Lower lobe of right lung (tissue), 2 donors: ENCODE measurements at regions not wholly inside any gene's neighbourhood (a gene's known extent, or its start where the extent isn't known, plus 50 kb on each side); places are given as distances from the start of the nearest gene placed in this dataset.
A peak's percentile ranks its signal among the peaks of the same experiment; 100 is the strongest.

Experiments used
- ATAC-seq, 2 donors: fragments of 200-7000 bp; cut with Tn5 transposase; one replicate each; pipeline ENCODE4 v1.9.1; 2020 to 2022; ENCODE audit warnings: mild to moderate bottlenecking in 2 of 2, moderate library complexity in 2 of 2
- DNase-seq: peaks from one replicate; pipeline ENCODE4 v3.0.0-alpha.2; 2020
- H3K27ac ChIP-seq: fragments of 200-600 bp; one replicate; pipeline ENCODE4 v1.8.0; 2022
- H3K27me3 ChIP-seq: fragments of 200-600 bp; one replicate; pipeline ENCODE4 v1.8.0; 2022; ENCODE audit warnings: low read depth
- H3K36me3 ChIP-seq: fragments of 200-600 bp; one replicate; pipeline ENCODE4 v1.8.0; 2022; ENCODE audit warnings: mild to moderate bottlenecking
- H3K4me1 ChIP-seq: fragments of 200-600 bp; one replicate; pipeline ENCODE4 v1.8.0; 2022
- H3K4me3 ChIP-seq: fragments of 200-600 bp; one replicate; pipeline ENCODE4 v1.8.0; 2022; ENCODE audit warnings: mild to moderate bottlenecking
- H3K9me3 ChIP-seq: fragments of 200-600 bp; one replicate; pipeline ENCODE4 v1.8.0; 2022
- intact Hi-C: fragments of 100-400 bp; cut with DNase I; formaldehyde crosslinking; loops from one replicate; pipeline ENCODE4 v1.11.0; 2022
- TF ChIP-seq, protein P1 (sequence below): fragments of 200-600 bp; IDR thresholded peaks from one replicate; pipeline ENCODE4 v1.8.0; 2022; ENCODE audit warnings: antibody characterized with exemption, mild to moderate bottlenecking
- donor health status: DM: no; HTN: yes; CAD: no; lungs with severe emphysema.

- H3K9me3 ChIP-seq = no peaks in the 10 kb centered on the region
- H3K4me3 ChIP-seq = no peak overlapping the region
- no peak for DNase-seq
- no peaks in the 10 kb centered on the region for H3K36me3 ChIP-seq
- intact Hi-C loops = no loop called here
- TF ChIP-seq, protein P1, sequence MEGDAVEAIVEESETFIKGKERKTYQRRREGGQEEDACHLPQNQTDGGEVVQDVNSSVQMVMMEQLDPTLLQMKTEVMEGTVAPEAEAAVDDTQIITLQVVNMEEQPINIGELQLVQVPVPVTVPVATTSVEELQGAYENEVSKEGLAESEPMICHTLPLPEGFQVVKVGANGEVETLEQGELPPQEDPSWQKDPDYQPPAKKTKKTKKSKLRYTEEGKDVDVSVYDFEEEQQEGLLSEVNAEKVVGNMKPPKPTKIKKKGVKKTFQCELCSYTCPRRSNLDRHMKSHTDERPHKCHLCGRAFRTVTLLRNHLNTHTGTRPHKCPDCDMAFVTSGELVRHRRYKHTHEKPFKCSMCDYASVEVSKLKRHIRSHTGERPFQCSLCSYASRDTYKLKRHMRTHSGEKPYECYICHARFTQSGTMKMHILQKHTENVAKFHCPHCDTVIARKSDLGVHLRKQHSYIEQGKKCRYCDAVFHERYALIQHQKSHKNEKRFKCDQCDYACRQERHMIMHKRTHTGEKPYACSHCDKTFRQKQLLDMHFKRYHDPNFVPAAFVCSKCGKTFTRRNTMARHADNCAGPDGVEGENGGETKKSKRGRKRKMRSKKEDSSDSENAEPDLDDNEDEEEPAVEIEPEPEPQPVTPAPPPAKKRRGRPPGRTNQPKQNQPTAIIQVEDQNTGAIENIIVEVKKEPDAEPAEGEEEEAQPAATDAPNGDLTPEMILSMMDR = no peak
- no peaks in the 10 kb centered on the region for H3K27me3 ChIP-seq
- H3K4me1 ChIP-seq = peaks cover 12% of the 10 kb centered on the region
- ATAC-seq = no peak
- no peak overlapping the region for H3K27ac ChIP-seq
Measured at GRCh38 chr10:2989292-2989947, 77.9 kb upstream of the PFKP start.

DNA sequence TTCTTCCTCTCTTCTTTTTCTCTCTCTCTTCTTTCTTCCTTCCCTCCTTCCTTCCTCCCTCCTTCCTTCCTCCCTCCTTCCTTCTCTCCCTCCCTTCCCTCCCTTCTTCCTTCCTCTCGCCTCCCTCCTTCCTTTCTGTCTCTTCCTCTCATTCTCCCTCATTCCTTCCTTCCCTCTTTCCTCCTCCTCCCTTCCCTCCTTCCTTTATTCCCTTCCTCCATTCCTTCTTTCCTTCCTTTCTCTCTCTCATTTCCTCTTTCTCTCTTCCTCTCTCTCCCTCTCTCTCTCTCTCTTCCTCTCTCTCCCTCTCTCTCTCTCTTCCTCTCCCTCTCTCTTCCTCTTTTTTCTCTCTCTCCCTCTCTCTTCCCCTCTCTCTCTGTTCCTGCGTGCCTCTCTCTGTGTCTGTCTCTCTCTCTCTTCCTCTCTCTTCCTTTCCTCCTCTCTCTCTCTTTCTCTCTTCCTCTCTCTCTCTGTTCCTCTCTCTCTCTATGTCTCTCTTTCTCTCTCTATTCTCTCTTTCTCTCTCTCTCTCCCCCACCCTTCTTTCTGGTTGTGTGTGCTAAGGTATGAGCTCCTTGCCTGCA lies 80.1 kb upstream of the PFKP start:
- intact Hi-C loops = no loop called here
- Histone ChIP-seq H3K27me3 (no peaks in the 10 kb centered on the region), H3K4me1 (peaks cover 12% of the 10 kb centered on the region), H3K4me3 (no peak overlapping the region), H3K36me3 (no peaks in the 10 kb centered on the region), H3K9me3 (no peaks in the 10 kb centered on the region), H3K27ac (no peak overlapping the region)
- DNase-seq (no peak), ATAC-seq (no peak)
- TF ChIP-seq, protein P1 = no peak

- Histone ChIP-seq H3K27me3 (no peaks in the 10 kb centered on the region), H3K4me3 (peak overlapping the region; percentile 12), H3K36me3 (no peaks in the 10 kb centered on the region), H3K9me3 (no peaks in the 10 kb centered on the region), H3K27ac (no peak overlapping the region), H3K4me1 (peaks cover 12% of the 10 kb centered on the region)
- DNase-seq (no peak), ATAC-seq (peak; percentile 52 to 71)
- TF ChIP-seq, protein P1 = no peak
- intact Hi-C loops = no loop called here
Measured at GRCh38 chr10:2986391-2986801, 81.0 kb upstream of the PFKP start.

DNA sequence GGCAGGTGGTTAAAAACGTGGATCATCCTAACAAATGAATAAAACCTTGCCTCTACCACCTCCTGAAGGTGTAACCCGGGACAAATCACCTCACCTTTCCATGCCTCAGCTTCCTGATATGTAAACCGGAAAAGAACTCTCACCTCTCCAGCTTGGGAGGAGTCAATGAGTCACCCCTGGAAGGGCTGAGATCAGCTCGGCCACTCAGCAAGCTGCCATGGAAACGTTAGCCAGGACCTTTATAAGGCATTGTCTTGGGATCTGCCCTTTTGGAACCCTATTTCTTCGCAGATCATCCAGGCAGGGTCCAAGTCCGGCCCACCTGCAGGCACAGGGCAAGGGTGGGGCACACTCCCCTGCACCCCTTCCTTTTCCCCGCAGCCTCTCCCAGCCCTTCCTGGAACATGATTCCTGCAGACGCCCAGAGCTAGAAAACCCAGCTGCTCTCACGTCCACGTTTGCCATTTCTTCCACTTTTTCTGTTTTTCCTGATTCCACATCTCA lies 81.6 kb upstream of the PFKP start:
- peaks cover 12% of the 10 kb centered on the region for H3K4me1 ChIP-seq

DNA sequence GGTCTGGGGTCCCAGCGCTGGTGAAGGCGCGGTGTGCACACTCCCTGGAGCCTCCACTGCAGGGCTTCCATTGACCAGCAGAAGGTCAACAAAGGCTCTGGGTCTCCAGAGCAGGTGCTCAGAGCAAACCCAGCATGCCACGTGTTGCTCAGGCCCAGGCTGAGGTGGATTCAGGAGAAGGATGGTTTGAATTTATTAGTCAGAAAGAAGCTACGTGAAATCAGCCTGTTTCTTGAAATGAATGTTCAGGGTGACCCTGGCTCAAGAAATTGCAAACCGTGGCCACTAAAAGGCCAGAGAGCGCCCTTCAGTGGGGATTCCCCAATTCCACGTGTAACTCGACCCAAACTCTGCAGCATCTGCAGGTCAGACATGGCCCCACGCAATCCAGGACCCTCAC lies 82.7 kb upstream of the PFKP start:
- Histone ChIP-seq H3K36me3 (no peaks in the 10 kb centered on the region), H3K27ac (no peak overlapping the region), H3K4me1 (peaks cover 17% of the 10 kb centered on the region), H3K4me3 (no peak overlapping the region), H3K27me3 (no peaks in the 10 kb centered on the region), H3K9me3 (no peaks in the 10 kb centered on the region)
- ATAC-seq (no peak), DNase-seq (no peak)
- TF ChIP-seq, protein P1 = no peak
- intact Hi-C loops = no loop called here

More for the DNA sequence above, 81.6 kb upstream of the PFKP start:
- TF ChIP-seq, protein P1 = no peak
- DNase-seq (peak; percentile 55), ATAC-seq (peak; percentile 80 to 93)
- Histone ChIP-seq H3K27me3 (no peaks in the 10 kb centered on the region), H3K9me3 (no peaks in the 10 kb centered on the region), H3K36me3 (no peaks in the 10 kb centered on the region), H3K4me3 (peak overlapping the region; percentile 12), H3K27ac (no peak overlapping the region)
- intact Hi-C loops = no loop called here
